ENCODE measurements at regions not wholly inside any gene's neighbourhood (a gene's known extent, or its start where the extent isn't known, plus 50 kb on each side); places are given as distances from the start of the nearest gene placed in this dataset.

DNA sequence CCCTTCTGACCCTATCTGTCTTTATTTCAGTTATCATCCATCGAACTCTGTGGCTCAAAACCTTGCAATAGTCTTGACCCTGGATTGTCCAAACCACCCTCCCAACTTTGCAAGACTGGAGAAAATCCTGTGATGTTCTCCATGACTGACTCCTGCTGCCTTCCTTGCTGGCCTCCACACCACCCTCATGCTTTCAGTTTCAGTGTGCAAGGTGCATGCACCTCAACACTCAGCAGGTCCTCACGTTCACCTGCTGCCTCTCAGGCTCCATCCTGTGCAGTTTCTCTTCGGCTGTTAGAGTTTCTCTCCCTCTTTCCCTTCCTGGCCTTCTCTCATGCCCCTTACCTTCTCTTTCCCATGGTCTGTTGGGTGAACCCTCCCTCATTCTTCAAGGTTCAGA, 59.4 kb upstream of the ASIC2 start:
- DNase-seq: no peak

DNA sequence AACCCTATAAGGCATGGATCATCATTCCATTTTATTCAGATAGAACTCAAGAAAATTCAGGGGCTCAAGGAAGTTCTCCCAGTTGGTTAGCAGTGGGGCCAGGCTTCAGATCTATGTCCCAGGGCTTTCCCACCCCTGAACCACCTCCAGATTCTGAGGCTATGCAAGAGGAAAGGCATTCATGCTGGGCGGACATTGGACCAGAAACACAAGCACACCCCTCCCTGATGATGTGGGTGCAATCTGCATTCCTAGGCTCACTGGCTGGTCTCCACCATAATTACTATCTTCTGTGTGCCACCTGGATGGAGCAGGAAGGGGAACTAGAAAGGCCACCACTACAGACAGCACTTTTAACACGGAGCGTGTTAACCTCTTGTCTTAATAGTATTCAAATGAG, 63.2 kb upstream of the ASIC2 start:
- DNase-seq: no peak

DNA sequence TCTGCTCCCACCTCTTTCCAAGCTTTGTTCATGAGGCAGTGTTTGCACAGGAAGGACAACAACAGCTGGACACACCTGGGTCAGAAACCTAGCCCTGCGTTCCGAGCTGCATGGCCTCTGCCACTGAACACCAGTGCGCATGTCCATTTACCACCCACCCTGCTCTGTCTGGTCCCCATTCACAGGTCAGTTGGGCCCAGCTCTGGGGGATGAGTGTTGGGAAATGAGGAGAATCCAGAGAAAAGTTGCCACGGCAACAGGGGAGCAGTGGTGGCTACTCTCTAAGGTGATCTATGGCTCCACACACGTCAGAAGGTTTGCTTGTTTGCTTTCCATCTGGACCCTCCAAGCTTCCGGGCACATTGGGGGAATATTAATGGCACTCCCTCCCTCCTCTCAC, 70.4 kb upstream of the ASIC2 start:
- DNase-seq: no peak

DNA sequence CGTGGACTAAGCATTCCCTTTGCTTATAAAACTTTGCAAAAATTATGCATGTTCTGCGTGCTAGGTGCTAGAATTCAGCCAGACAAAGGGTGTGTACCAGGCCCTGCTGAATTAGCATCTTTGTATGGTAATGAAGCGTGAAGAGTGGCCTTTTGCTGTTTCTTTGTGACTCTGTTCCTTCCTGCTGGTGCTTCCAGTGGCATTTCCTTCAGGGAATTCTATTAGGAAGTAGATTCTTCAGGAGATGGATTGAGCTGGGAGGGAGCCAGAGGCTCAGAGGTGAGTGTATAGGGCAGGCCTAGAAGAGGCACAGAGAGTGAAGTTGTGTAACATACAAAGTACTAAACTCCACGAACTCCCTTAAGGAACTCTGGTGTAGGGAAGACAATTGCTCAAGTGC, 73.9 kb upstream of the ASIC2 start:
- DNase-seq: no peak

DNA sequence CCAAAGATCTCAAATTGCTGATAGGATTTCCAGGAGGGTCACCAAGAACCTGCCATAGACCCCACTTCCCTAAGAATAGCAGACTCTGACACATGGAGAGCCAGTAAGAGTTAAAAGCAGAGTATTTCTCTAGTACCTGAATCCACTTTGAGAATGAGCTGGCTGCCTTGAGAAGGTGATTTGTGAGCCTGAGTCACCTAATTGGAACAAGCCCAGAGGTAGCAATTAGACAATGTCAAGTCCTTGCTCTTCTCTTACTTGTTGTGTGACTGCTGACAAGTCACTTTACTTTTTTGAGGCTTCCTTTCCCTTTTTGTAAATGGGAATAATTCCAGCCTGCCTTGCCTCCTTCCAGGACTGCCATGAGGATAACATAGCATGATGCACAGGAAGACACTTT, 76.1 kb upstream of the ASIC2 start:
- DNase-seq: no peak

DNA sequence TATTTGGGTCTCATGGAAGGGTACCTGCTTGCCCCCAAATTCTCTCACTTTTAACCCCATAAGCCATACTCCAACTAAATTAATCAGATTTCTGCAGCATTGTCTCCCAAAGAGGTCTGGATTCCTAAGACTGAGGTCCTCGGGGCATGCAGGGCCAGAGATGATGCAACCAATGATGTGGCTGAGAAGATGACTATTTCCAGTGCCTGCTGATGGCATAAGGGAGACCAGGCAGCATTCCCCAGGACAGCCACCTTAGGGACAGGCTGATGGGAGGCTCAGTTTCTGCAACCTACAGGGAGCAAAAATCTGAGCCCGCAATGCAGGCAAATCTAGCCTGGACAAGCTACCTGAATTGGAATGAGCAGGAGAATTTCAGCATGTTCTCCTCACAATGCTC, 76.8 kb upstream of the ASIC2 start:
- DNase-seq: no peak

DNA sequence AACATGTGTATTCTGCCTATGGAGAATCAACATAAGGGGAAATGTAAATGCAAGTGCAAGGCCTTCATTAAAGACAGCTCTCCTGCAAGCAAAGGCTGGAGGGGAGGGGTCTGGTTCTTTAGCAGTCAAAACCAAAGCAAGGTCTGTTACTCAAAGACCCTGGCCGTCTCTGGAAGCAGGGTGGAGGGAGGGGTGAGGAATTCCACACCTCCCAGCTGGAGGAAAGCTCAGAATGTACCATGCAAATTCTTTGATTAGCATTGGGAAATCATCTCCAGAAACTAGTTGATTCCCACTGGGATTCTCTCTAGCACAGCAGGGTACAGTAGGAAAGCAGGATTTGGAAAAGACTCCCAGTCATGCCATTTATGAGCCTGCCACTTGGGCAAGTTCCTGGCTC, 77.3 kb upstream of the ASIC2 start:
- no peak for DNase-seq

DNA sequence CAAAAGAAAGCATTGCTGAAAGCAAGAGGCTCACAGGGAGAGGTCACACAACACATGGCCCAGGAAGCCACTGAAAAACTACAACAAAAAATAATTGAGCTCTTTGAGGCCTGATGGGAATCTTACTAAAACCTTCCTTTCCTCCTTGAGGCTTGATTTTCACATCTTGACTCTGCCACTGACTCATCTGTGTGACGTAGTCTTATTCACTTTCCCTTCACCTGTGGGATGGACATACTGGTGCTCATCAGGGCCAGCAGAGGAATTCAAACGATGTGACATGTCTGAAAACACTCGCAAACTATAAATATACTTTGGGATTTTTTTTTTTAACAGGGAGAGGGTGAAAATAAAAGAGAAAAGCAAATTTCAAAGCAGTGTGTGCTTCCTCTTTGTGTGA, 78.3 kb upstream of the ASIC2 start:
- no peak for DNase-seq

DNA sequence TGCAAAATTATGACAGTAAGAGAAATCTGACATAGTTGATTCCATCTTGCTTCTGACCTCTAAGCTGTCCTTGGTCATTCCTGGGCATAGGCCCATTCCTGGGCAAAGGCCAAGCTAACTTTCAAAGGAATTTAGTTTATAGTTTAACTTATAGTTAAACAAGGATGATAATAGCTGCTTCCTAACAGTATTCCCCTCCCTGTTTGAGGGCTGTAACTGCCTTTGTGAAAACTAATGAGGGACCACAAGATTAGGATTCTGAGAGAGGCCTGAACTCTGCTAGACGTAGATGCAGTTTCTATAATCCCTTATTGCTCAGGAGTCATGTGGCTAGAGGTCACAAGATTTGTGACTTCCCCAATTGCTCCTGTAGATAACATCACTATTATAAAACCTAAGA, 80.2 kb upstream of the ASIC2 start:
- DNase-seq: no peak

DNA sequence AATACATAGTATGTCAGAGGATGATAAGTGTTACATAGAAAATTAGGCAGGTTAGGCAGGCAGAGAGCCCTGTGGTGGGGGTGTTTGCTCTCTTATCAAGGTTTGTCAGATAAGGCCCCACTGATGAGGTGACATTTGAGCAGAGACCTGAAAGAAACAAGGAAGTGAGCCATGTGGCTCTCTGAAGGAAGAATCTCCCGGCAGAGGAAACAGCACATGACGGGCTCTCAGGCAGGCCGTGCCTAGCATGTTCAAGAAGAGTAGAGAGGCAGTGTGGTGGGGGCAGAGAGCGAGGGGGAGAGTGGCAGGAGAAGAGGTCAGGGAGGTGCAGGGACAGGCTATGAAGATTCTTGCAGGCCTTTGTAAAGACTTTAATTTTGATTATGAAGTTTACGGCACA, 82.0 kb upstream of the ASIC2 start:
- DNase-seq: no peak

DNA sequence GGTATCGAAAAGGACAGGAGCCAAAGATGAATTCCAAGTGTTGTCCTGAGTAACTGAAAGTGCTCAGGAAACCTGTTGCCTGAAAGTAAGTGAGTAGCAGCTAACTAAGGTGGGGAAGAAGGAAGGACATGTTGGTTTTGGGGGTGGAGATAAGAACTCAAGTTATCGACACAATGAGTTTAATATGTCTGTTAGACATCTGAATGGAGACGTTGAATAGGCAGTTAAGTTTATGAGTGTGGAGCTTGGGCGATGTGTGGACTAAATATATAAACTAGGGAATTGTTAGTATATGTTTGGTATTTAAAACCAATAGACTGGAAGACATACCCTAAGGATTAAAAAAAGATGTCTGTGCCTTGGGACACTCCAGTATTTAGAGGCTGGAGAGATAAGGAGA, 82.7 kb upstream of the ASIC2 start:
- DNase-seq: no peak

DNA sequence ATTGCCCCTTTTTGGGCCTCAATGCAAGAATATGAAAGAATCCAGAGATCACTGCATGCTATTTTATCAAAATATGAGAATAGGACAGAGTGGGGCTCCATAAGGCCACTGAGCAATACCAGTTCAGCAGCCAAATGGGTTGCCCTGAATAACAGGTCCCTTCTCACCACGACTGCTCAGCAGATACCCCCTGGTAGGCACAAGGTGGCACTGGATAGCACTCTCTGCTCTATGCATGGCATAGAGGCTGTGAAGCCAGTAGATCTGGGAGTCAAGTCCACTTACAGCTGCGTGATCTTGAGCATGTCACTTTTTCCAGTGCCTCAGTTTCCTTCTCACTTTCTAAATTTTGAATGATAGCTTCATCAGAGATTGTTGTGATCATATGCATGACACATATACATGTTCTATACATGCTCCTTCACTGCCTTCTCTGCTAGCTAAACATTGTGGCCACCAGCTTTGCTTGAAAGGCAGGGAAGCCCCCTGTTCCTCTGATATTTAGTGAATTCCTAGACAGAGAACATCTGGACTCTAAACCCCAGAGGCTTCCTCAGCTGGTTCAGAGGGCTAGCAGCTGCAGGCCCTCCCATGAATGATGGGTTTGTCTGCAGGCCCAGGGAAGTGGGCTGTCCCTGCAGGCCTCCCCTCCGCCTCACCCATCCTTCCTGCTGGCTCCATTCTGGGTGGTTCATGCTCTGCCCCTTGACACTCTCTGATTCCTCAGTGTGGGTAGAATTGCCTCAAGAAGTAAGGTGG, 84.9 kb upstream of the ASIC2 start:
- no peak for DNase-seq

DNA sequence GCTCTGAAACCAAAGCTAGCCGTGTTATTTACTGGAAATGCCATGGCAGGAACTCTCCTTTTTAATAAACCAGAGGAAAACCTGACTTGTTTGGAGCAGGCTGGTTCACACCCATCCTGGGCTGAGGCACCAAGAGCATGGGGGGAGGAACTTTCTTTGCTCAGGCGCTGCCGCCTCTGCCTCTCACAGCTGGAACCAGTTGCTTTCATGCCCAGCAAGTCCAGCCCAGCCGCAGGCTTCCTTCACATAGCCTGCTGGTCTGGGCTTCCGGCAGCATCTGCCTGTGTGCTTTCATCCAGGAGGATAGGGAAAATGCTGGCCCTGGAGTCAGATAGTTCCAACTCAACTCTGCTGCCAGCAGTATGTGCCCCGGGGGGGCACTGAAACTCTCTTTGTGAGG, 88.1 kb upstream of the ASIC2 start:
- DNase-seq: no peak

DNA sequence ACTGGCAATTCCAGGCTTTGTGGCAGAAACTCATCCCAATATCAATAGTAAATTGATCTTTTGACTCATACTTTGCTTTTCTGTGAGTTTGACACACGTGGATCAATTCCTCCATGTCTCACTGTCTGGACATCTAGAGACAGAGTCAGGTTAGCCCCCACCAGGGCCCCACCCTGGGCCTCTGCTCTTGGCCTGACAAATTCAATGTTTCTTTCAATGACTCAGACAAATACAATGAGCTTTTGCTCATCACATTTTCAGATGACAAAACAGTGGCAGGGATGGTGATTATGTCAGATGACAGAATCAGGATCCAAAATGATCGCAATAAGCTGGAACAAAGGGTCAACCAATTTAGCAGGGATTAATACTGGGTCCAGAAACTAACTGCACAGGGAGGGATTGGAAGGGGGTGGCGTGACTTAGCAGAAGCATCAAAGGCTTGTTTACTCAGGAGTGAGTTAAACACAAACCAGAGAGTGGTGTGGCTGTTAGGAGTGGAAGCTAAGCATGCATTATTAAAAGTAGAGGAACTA, 90.5 kb upstream of the ASIC2 start:
- no peak for DNase-seq

DNA sequence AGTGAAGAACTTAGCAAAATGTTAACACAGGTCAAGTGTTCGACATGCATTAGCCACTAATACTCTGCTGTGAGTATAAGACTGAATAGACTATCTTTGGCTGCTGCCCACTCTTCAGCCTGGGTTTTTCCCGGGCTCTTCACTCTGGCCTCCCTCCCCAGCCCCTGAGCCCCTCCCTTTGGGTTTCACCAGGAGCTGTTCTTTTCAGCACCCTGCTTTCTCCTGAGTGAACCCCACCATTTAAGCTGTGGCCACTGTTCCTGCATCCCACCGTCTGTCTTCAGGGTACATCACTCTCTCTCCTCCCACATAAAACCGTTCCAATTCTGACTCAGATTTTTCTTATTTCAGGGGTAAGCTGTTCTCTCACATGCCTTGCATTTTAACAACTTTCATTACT, 92.0 kb upstream of the ASIC2 start:
- no peak for DNase-seq

DNA sequence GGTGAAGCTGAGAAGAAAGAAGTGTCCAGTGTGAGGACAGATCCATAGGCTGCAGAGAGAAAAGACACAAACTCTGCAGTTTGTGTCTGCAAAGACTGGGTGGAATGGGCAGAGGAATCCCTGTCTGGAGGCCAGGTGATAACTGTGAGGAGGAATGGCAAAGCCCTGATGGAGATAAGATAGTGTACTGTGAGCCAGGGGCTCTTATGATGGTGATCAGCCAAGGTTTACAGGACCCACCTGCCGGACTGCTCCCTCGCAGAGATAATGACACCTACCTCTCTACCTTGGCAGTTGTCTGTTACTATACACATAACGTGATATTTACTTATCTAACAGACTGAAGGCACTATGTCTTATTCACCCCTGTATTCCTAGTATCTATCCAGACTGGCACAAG, 92.6 kb upstream of the ASIC2 start:
- no peak for DNase-seq

DNA sequence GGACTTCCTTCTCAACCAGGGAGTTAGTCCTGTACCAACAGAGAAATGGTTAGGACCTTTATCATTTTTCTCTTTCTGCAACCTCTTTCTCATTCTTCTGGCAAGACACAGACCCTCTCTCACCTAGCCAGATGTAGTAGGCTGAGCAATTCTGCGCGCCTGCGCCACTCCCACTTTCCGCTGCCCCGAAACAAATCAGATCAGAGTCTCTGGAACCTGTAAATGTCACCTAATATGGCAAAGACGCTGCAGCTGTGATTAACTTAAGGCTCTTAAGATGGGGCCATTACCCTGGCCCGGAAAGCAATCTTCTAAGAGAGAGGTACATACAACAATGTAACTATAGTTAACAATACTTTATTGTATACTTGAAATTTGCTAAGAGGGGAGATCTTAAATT, 94.3 kb upstream of the ASIC2 start:
- no peak for DNase-seq

DNA sequence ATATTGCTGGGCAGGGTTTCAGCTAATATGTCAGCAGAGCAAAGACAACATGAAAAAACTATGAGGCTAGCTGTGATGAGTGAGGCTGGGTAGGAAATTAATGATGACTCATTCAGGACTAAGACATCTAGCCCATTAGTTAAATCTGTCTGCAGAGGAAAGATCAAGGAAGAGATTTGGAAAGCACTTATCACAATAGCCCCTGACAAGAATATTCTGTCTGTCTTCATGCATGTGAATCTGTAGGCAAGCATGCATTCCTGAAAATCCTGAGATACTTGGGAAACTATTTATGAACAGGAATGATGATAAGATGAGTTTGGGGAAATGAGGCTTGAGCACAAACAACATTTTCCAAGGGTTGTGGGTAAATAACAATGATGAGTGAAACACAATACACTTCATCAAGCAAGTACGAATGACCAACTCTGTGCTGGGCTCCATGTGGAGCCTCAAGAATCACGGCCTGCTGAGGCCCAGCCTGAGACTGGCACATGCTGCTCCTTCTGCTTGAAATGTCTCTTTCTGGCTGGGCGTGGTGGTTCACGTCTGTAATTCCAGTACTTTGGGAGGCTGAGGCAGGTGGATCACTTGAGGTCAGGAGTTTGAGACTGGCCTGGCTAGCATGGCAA, 96.5 kb upstream of the ASIC2 start:
- no peak for DNase-seq

DNA sequence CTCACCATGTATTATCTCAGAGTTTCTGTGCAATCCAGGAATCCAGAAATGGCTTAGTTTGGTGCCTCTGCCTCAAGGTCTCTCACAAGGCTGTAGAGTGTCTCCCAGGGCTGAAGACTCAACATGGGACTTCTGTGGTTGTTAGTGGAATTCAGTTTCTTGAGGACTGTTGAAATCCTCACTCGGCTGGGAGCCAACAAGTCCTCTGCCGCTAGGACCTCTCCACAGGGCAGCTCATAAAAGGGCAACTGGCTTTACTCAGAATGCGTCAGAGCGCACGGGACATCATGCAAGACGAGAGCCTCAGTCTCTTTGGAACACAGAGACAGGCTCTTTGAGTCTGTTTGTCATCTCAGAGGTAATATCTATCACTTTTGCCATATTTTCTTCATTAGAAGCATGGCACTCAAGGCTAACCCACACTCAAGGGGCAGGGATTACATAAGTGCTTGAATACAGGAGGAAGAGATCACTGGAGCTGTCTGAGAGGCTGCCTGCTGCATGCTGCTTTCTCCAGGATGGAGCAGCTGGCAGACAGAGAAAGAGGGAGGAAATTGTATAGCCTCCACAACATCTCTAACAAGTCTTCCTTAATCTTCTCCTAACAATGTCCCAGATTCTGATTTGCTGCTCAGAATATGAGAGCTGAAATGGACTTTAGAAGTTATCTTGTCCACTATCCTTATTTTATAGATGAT, 97.5 kb upstream of the ASIC2 start:
- DNase-seq: no peak

DNA sequence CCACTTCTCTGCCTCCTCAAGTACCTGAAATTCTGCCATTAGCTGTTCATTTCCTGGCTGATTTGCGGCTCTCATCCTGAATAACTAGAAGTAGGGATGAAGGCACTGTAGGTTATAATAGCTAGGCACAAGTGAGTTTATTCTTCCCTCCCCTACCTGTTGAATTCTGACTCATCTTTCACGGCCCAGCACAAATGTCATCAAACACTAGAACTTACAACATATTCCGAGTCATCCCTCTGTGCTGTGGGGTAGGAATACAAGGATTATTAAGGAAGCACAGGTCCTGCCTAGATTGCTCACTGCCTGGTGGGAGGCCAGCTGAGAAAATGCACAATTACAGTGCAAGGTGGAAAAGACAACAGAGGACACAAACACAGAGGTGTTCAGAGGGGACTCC, 103.7 kb upstream of the ASIC2 start:
- no peak for DNase-seq

DNA sequence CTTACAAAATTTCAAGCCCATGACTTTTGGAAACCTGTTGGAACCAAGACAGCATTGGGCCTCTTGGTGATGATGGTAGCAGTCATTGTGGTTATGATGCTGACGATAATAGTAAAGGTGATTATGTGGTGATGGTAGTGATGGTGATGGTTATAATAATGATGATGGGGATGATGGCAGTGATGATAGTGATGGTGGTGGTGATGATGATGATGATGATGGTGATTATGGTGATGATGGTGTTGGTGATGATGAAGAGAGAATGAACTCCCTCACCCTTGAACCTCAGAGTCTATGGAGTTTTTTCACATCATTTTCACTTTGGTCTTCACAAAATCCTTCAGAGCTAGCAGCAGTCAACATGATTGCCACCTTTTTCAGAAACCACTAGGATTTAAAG, 105.3 kb upstream of the ASIC2 start:
- DNase-seq: no peak

DNA sequence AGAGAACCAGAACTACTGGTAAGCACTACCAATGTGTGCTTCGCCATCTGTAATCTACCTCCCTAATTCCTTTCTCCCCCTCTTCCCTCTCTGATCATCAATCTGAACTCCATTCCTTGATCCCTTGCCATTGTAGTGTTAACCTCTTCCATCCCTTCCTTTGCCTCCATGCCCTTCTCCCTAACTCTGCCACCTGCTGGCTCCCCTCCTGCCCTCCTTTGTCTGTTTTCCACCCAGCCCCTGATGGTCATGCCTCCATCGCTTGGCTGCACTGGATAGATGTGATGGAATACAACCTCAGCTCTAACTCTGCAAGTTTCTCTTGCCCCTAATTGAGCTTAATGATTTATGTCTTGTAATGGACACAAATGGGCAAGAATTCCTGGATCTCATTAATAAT, 108.2 kb upstream of the ASIC2 start:
- DNase-seq: no peak

DNA sequence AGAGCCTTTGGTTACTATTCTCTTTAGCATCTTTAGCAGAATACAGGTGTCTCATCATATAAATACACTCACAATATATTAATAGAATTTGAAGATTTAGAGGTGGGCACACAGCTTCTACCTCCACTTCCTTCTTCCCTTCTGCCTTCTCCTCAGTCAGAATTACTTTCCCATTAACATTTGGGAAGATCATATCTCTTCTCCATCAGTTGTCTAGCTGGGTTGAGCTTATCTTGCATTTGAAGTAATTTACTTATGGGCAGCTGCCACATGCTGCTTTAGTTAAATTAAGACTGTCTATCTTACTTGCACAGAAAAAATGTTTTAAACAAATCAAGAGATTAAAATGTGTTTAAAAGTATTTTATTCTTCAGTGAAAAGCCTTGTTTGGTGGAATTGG, 110.1 kb upstream of the ASIC2 start:
- no peak for DNase-seq
